ENCODE measurements at regions not wholly inside any gene's neighbourhood (a gene's known extent, or its start where the extent isn't known, plus 50 kb on each side); places are given as distances from the start of the nearest gene placed in this dataset.

- DNase-seq = peak; percentile 55
Observed at GRCh38 chr2:176546550-176546949, 277.3 kb downstream of the MTX2 start.

DNA sequence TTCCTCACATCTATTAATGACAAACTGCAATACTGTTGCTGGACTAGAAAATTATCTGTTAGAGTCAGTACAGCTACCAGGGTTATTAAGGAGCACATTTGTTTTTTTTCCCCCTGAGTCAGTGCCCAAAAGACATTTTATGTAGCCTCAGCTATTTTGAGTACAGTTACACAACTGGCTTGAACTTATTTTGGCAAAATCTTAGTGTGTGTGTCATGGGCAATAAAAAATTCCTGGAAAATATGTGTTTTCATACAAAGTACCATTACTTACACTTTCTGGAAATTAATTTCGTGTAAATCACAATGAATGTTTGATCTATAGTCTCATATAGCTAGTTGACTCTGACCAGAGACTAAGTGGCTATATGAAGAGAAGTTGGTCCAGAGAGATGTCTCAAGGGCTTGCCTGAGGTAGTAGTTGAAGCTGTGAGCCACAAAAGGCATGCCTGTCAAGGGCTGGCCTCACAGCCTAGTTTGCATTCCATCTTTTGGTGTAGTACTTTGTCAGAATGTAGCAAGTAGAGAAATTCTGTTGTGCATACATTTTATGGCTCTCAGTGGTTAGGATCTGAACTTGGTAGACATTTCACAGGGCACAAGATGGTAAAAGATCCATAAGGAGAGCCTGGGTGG lies 283.4 kb downstream of the MTX2 start:
- DNase-seq = no peak

GRCh38 chr2:176553685-176554100 lies 284.5 kb downstream of the MTX2 start:
- peak; percentile 84 for DNase-seq

DNA sequence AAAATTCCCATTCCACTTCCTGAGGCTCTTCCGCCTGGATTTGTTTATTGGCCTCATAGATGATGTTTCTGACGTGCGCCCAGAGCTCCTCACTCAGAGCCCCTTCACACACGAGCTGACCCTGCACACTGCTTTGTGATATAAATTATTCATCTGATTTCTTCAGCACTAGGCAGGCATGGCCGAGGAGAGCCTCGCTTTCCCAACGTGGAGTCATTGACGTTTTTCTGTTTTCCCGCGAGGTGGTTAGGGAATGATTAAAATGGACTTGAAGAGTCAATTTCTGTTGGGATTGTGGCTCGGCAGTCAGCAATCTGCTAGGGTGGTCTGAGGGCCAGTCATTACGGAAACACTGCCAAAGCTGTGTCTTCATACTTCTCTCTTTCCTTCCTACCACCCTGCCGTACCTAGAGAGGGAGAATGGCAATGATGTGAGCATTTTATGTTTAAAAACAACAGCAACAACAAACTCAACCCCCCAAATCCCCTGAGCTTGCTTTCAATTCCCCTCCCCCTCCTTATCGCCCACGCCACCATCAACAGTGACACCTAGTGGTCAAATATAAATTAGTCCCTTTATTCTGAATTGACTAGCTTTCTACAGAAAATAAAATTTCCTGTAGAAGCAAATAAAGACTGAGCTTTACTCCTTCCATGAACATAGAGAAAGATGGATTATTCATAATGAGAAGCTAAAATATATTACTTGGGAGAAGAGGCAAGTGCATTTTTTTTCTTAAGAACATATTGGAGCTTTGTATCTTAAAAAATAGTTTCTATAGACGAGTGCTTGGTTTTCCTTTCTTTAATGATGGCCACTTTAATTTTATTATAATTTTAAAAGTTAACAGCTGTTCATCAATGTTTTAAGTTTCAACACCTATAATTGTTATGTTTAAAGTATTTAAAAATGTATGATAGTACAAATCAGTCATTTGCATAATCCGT lies 285.1 kb downstream of the MTX2 start:
- DNase-seq = peak; percentile 75

GRCh38 chr2:176555112-176555511 lies 285.9 kb downstream of the MTX2 start:
- no peak for DNase-seq

DNA sequence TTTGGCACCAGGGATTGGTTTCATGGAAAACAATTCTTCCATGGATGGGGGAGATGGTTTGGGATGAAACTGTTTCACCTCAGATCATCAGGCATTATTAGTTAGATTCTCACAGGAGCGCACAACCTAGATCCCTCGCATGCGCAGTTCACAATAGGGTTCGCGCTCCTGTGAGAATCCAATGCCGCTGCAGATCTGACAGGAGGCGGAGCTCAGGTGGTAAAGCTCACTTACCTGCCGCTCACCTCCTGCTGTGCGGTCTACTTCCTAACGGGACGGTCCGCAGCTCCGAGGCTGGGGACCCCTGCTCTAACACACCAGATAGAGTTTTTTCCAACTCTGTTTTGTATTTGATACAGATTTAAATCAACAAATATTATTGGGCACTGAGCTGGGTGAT lies 286.5 kb downstream of the MTX2 start:
- peak; percentile 63 for DNase-seq

- no peak for DNase-seq
Observed at GRCh38 chr2:176556373-176556772, 287.1 kb downstream of the MTX2 start.

GRCh38 chr2:176557821-176558220 lies 288.6 kb downstream of the MTX2 start:
- no peak for DNase-seq

- DNase-seq = no peak
Observed at GRCh38 chr2:176558574-176559140, 289.4 kb downstream of the MTX2 start.

DNA sequence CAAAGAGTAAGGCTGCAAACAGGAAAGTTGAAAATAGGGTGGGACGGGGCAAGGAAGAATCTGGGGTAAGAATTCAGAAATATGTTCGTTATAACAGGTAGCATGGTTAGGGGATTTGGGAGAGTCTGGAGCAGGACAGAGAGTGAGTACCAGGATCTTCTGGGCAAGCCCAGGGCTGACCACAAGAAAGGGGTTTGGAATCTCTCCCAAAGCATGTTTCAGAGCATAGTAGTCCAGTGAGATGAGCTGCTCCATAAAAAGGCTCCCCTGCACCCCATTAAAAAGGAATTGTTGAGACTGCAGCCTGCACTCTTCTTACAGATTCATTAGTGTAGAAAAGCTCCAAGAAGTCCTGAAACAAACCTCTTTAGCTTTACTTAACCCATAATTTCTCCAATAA lies 291.1 kb downstream of the MTX2 start:
- DNase-seq = no peak

GRCh38 chr2:176561706-176562105 lies 292.5 kb downstream of the MTX2 start:
- no peak for DNase-seq

DNA sequence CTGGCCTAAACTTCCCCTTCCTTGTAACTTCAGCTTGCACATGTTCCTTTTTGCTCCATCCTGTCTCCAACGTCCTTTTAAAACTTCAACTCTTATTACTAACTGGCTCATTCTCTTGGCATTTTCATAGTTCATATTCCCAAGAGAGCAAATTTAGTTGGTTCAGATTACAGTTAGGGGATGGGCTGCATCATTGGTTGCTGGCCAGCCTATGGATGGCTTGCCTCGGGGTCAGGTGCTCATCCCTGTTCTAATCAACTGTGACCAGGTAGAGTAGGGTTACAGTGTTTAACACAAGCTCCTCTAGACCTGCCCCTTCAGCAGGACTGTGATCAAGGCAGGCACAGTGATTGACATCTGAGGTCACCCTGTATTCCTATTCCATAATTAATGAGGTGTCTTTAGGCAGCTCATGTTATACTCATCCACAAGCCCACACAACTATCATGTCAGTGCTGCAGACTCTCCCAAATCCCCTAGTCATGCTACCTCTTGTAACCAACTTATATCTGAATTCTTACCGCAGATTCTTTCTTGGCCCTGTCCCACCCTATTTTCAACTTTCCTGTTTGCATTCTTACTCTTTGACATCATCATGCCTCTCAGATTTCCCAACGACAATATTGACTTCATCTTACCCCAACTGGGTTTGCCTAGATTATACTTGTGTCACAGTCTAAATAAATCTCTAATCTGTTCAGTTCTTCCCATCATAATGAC lies 293.3 kb downstream of the MTX2 start:
- peak; percentile 14 for DNase-seq

GRCh38 chr2:176565641-176566323 lies 296.5 kb downstream of the MTX2 start:
- peak; percentile 23 for DNase-seq

- DNase-seq = no peak
Observed at GRCh38 chr2:176566496-176566895, 297.3 kb downstream of the MTX2 start.

GRCh38 chr2:176566961-176567360 lies 297.7 kb downstream of the MTX2 start:
- no peak for DNase-seq

- no peak for DNase-seq
Observed at GRCh38 chr2:176567361-176567760, 298.1 kb downstream of the MTX2 start.

DNA sequence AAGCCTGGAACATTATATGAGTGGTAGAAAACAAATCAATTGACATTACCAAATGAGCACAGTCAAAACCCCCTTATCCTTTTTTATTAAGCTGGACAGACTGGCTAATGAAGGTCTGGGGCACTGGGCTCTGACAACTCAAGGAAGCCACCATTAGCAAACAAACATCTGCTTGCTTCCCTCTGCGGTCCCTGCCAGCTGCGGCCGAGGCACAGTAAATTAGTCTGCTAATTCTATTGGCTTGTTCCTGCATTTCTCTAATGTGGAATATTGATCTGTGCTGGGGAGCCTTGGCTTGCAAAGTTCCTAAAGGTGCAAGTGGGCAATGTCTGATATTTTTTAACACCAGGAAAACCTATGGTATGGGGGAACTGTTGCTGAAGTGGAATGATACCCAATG lies 300.3 kb downstream of the MTX2 start:
- DNase-seq = no peak

DNA sequence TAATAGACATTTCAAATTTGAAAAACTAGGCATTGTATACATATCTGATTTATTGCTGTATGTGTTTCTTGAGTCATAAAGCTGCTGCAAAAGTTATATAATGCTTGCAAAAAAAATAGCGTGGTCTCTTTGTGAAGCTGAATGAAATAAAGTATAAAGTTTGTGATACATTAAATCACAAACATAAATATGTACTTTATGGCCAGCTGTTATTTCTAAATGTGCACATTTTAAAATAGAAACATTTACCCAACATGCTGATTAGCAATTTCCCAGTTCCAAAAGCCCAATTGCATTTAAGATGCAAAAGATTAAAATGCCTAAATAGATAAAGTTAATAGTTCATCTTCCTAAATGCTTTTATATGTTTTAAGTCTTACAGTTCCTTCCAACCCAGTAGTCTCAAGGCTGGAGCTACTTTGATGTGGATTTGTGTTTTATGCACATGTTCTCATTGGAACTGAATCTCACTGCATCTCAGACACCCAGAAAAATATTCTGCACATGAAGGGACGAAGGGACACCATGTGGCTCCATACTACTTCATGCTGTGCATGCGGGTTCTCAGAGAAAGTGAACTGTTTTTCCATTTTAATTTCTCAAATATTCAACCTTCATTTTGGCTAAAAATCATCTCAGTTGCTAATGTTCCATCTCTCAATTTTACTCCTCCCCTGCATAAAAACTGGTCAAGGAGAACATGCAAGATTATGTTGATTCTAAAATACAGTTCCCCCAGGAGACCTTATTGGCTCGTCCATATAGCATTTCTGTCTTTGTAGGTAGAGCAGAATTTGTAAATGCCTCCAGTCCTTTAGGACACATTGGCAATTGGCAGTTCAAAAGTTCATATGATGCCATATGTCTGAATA lies 304.6 kb downstream of the MTX2 start:
- DNase-seq = no peak

GRCh38 chr2:176574484-176575236 lies 305.4 kb downstream of the MTX2 start:
- DNase-seq = no peak

- DNase-seq = no peak
Observed at GRCh38 chr2:176575237-176575744, 306.0 kb downstream of the MTX2 start.

DNA sequence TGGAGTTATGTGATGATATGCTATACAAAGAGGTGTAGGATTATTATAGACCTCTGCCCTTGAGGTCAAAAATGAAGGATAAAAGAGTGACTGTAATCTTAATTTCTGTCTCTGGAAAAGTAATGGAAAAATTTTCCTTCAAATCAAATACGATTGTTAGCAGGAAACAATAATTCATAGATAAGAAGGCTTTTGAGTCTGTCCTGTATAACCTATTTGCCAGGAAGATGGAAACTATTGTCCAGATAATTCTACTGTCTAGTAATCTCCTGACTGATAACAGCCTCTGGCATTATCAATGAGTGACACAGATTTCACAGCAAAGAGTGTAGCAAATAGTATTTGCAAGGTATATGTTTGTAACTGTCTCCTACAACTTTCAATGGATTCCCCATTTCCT lies 307.8 kb downstream of the MTX2 start:
- no peak for DNase-seq

Measured in NCI-H69 (cell line).